NCI-H345 treated with DMSO at 0.1 percent for 48 hours (cell line): ENCODE measurements at regions not wholly inside any gene's neighbourhood (a gene's known extent, or its start where the extent isn't known, plus 50 kb on each side); places are given as distances from the start of the nearest gene placed in this dataset.

Experiments used
- DNase-seq: peaks from one replicate; lab custom pipeline; 2025; ENCODE audit not compliant: unreplicated experiment; lab: John Stamatoyannopoulos, UW

DNA sequence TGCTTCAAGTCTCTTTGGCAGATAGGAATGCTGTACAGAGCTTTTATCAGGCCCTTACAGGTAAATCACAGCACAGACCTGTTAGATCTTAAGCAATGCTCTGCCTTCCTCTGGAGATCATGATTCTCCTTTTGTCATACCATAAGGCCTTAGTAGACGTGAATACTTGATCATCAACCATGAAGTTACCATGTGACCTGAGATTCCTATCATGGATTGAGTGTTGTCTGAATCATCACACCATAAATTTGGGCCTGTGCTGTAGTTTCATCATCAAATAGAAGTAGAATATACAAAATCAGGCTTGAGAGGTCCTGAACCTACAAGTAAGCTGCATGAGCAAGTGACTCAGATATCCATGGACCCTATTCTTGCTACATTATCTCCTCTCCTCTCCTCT is 466.8 kb upstream of the INTU start:
- no peak for DNase-seq

DNA sequence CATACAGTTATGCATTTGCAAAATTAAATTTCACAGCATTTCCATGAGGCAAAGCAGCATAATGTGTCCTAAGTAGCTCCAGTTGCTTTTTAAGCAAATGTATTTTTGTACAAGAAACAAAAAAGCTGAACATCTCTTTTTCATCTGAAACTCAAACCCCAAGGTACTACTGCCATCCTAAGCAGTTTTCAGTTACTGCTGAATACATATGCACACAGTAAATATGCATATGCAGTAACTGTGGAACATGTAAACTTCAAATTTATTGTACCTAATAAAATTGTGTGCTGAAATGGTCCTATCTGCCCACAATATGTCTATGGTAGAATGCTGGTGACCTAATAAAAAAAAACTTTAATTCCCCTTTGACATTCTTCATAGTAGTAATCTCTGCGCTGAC is 458.6 kb upstream of the INTU start:
- DNase-seq: no peak

DNA sequence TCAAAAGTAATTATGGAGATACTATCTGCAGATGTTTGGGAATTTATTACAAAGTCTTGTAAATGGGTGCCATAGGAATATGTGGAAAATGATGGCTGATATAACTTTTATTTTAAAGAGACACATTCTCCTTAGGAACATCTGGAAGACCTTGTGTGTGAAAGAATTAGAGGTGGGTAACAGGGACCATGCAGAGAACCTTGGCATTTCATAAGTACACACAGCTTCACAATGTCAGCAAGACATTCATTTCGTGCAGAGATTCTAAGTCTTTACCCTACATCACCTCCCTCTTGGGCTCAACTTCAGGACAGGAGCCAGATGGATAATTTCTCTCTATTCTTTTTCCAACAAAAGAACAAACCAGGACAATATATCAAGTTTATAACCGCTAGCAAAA is 458.1 kb upstream of the INTU start:
- DNase-seq: no peak

DNA sequence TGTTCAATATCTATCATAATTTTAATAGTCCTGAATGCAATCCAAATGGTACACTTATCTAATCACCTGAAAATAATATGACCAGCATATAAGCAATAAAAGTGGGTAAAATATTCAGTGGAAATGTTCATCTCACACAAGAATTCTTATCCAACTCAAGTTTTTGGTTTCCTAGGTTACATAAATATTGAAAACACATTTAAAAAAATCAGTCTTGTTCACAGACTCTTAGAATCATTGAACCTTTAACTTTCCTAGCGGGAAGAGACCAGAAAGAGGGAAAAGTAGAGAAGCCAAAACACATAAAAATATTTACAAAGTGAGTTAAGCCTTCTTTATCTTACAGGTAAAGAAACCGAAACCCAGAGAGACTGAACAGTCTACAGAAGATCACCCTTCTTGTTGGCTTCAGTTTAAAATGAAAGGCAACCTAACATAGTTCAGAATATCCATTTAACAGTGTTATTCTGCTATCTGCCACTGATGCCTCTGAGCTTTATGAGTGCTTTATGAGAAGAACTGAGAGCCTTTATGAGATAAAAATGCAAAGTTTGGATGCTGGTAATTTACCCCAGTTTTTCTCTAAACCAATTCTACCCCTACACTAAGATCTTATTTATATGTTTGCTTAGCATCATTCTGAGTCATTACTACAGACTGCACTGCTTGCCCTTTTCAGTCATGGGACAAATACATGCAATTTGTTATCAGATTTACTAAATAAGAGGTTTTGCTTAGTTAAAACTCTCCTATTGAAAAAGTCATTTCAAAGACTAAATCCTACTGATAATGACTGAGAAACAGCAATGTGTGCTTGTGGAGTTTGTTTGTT is 453.3 kb upstream of the INTU start:
- no peak for DNase-seq

DNA sequence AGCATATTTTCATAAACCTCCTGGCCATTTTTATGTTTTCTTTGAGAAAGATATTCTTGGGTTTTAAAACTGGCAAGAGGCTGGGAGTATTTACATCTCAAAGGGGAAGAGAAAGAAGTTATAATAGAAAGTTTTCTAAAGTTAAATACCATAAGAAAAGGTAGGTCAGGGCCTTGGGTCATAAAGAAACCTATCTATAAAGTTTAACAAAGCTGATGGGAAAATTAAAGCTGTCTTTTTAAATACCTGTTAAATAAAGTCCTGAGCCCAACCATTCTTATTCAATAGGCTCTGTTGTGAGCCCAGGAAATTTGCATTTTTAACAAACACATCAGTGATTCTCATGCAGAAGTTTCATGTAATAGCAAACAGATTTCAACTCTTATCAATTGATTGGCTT is 451.8 kb upstream of the INTU start:
- DNase-seq: no peak

DNA sequence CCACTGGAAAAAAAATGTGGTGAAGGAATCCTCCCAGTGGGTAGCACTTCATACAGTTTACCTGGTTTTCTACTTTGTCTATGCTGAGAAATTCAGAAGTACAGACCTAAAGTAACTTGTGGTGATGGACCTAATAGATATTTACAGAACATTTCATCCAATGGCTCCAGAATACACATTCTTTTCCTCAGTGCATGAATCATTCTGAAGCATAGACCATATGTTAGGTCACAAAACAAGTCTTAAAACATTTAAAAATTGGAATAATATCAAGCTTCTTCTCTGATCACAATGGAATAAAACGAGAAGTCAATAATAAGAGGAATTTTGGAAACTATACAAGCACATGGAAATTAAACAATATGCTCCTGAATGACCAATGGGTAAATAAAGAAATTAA is 450.1 kb upstream of the INTU start:
- DNase-seq: no peak

DNA sequence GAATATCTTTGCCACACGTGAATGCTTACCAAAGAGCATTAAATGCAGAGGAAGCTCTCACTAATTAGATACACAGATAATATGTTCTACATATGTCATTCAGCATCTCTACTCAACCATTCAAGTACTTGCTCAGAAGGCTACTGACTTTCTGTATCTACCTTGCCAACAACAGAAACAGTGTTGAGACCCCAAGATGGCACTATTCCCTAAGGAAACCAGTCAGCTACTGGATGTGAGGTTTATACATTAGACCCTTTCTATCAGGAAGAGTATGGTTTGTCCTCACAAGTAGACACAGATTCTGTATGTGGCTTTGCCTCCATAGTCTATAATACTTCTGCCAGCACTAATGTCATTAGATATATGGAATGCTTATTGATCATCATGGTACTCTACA is 443.9 kb upstream of the INTU start:
- no peak for DNase-seq

DNA sequence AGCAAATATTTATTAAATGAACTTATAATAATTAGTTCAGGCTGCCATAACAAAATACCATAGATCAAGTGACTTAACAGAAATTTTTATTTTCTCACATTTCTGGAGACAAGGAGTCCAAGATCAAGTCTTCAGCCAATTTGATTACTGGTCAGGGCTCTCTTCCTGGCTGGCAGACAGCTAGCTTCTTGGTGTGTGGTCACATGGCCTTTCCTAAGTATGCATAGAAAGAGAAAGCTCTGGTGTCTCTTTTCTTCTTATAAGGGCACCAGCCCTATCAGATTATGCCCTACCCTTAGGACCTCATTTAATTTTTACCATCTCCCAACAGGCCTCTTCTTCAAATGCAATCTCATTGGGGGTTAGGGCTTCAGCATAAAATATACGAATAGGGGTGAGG is 438.5 kb upstream of the INTU start:
- no peak for DNase-seq

DNA sequence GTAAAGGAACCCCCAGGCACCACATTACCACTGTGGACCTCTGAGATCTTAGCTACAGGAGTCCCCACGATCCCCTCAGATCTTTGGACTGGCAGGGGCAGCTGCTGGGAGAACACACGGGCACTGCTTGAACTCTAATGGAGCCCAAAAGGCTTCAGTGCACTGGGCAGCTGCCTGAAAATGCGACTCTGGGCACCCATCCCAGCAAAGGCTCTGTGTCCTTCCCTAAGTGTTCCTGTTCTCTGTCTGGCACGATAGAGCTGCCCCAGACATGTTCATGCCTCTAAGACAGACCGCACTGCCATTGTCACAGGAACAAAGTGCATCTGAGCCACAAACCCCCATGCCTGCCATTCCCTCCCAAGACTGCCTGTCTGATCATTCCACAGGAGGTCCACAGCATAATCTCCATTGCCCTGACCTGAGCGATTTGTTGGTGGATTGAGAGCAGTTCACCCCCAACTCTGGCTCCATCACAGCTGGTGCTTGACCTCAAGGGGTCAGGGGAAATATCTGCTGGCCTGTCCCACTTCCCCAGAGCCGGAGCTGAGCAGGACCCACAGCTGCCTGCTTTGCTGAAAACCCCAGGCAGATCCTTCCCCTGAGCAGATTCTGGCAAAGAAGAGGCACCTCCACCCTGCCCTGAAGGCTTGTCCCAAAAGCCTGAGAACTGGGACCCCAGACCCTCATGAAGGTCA is 436.0 kb upstream of the INTU start:
- no peak for DNase-seq

DNA sequence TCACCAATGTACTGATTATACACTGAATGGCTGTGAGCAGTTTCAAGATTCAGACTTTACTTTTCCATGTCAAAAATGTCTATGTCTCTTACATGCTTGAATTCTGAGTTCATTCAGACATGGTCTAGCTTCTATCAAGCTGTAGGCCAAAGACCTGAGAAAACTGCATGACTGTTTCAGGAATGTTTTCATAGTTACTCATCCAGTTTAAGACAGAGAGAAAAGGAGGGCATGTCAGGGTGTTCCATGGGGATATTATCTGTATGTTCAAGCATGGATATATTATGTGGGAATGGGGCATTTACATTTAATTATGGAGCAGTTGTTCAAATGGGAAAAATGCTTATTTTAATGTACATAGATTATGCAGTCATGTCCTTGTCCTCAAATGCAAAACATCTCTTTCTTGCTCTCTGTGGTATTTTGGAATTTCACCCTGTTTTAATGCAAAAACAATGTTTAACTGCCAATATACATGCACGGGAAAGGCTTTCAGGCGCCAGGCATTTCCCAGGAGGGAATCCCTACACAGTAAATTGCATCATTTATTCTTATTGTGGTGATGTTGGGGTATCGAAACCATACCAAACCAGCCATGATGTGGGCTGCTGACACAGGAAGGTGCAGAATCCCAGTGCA is 429.1 kb upstream of the INTU start:
- no peak for DNase-seq

DNA sequence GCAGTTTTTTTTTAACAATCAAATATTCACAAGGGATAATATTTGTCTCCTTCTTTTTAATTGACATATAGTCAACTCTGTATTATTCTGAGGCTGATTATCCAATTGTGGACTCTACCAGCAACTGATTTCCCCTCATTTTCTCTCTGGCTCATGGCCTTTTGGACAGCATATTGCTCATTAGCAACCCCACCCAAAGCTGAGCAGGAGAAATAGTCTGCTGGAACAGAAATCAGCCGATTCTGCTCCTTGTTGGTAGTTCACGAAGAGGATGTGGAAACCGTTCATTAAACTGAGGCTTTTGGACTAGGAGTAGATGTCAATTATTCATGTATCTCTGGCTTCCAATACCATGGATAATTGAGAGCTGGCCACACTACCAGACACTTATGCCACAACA is 428.4 kb upstream of the INTU start:
- no peak for DNase-seq

DNA sequence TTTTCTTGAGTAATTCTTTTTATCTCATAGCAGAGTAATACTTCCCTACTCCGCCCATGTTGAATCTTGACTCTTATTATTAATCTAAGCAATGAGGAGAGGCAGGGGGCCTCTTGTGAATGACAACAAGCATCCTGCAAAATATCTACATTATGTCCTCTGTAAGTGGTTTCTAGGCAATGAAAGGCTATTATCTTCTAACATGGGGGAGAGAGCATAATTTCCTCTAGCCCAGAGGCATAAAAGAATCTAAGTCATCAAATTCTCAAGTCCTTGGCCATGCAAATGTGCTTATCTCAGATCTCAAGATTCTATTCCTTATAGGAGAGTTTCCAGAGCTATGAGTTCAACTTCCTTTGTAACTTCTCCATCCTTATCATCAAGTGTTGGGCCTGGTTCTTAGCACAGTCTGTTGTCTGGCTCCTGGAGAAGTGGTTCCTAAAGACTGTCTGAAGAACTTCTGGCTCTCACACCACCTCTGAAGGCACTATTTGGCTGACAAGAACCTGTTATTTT is 423.1 kb upstream of the INTU start:
- no peak for DNase-seq

DNA sequence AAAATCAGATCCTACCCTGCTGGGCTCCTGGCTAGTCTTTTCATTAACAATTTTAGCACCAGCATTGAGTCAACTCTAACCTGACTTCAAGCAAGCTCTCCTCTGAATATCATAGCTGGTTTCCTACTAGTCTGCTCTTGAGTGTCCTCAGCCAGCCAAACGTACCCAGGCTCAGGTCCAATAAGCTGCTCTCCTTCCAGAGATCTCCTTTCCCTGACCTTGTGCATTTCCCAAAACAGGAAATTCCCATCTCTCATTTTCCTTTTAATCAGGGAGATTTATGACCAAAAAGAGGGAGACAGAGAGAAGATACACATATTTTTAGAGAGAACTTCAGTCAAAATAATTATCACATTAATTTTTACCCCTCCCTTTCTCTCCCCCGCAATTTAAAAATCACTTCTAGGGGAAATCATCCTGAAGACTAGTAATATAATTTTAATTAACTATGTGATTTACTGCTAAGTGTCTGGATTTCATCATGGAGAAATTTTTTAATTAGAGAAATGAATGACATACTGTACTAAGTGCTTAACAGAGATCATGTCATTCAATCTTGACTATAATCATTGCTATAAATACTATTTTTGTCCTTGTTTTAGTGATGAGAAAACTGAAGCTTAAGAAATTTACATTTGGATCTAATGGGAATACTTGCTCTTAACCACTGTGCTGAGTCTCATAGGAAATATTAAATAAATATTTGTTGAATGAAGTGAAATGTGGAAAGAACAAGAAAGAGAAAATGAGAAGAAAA is 421.7 kb upstream of the INTU start:
- DNase-seq: no peak

DNA sequence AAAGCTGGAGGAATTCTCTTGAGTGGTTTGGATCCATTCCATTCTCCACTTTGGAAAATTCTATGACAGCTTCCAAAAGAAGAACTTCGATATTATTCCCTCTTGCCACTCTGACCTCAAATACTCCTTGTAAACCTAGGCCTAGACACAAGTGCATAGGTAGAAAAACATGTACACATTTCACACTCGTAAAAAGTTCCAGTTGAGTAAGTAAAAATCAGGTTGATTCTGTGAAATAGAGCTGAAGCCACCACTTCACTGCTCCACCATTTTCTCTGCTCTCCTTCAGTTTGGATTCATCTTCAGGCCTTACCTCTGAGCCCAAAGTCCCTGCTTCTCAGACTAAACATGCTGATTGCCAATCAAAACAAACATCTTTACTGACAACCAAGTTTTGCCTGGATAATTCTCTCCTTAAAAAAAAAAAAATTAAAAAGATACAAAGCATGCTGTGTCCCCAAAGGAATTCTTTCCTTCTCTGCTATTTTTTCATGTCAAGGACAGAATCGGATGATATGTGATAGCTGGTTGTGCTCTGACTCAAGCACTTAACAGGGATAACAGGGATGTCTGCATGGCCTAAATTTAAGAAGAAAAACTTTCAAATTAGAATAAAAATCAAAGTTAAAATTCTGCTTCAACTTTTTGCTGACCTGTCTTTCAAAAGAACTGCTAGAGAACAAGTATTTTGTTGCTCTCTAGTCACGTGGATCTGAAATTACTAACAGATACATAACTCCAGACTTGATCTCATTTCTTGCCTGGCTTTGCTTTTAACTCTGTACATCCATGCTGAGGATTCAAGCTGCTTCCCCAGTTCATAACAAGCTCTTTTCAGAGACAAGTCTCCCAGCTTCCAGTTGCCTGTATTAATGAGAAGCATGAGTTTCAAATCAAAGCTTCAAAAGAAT is 420.9 kb upstream of the INTU start:
- DNase-seq: no peak

DNA sequence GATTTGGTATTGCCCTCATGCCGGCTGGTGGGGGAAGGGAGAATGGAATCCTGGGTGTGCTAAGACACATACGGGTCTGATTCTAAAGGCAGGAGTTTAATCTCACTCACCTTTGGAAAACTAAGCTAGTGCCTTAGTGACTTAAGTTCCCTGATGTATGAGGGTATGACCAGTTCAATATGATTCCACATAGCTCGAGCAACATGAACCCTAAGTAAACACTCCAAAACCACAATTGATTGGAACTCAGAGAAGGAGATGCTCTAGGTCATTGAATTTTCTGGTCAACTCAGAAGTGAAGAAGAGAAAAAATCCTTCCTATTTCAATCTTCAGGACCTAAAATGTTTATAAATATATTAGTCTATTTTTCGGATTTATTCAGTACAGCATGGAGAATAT is 420.1 kb upstream of the INTU start:
- no peak for DNase-seq

DNA sequence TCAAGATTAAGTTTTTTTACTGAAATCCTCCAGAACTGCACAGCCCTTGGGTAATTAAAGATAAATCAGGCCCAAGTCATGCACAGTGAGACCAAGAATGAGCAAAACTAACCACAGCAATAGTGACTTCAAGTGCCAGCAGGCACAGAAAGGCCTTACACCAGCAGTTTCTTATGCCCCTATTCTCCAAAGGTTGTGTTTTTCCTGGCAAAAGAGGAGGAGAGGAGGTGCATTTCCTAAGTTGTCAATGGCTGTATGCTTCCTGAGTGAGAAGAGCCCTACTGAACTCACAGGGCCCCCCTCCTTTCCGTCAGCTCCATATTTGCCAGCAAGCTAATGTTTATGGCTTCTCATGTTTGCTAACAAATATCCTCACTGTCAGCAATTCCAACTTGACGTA is 418.7 kb upstream of the INTU start:
- DNase-seq: no peak

DNA sequence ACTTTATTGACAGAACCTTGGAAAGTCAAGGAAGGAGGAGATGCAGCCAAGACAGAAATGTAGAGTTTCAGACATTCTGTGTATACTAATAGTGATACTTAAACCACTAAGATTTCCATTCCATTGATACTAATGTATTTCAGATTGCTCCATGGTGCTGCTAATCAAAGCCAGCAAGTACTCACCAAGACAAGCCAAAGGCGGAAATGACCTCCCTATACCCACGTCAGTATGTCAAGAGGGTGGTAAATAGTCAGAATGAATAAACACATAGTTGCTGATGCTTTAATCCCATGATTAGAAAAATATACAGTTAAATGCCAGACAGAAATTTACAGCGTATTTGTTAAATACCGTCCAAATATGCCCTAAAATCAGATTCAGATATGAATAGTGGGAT is 417.8 kb upstream of the INTU start:
- DNase-seq: no peak

DNA sequence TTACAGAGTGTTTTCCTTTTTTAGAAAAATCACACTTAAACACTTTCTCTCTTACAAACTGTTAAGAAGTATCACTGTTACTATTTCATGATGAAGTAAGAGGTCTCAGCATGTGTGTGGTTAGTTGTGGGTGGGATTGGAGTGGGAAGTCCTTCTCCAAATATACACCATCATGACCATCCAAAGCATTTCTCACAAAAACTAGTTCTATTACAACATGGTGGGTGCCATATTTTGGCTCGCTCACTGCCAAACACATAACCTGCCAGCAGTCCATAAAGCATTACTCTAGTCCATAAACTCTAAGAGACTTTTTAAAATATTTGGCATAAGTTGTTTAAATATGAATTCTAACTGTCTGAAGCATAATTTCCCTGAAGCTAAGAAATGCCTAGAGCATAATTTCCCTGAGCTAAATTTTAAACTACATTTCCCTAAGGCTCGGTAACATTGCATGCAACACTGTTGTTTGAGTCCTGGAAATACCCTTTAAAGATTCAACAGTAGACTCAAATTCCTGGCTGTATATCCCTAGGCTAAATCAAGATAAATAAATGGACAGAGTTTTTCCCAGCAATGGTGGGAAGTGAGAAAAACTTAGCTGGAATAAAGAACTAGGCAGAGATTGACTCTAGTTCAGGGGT is 415.0 kb upstream of the INTU start:
- no peak for DNase-seq

DNA sequence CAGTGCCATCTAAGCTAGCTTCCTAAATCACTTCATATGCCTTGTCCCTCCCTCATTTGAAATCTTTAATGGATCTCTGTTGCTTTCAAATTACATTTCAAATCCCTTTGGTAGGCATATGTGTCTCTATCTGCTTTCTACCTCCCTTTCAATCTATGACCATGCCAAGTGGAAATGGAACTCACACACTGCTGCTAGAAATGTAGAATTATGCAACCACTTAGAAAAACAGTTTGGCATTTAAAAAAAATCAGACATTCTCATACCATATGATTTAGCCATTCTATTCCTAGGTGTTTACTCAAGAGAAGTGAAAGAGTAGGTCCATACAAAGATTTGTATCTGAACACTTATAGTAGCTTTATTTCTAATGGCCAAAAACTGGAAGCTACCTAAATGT is 413.5 kb upstream of the INTU start:
- DNase-seq: no peak

DNA sequence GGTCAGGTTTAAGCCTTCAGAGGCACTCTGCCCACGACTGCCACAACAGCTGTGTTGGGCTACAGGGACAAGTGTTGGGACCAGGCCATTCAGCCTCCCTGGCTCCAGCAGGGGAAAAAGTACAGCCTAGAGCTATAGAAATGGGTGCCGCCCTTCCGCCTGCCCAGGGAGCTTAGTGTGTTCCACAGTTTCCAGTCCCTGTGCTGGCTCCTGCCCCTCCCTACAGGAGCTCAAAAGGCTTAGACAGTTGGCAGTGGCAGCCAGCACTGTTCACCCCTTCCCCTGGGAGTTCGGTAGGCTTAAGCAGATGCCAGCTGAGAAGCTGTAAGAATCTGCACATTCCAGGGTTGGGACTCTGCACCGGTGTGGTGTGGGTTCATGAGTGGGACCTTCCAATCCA is 408.2 kb upstream of the INTU start:
- no peak for DNase-seq
